ENCODE measurements at regions not wholly inside any gene's neighbourhood (a gene's known extent, or its start where the extent isn't known, plus 50 kb on each side); places are given as distances from the start of the nearest gene placed in this dataset.

- H3K79me2 ChIP-seq (ENCODE audit: insufficient read depth, low read length) = no peaks in the 10 kb centered on the region
- TF ChIP-seq RAD51 (IDR thresholded peaks at IDR 0.05; ENCODE audit: borderline replicate concordance) = no peak
- TF ChIP-seq ZNF329 (CRISPR knock-in tag; IDR thresholded peaks at IDR 0.05; ENCODE audit: low read depth) = no peak
- TF ChIP-seq, protein P1, sequence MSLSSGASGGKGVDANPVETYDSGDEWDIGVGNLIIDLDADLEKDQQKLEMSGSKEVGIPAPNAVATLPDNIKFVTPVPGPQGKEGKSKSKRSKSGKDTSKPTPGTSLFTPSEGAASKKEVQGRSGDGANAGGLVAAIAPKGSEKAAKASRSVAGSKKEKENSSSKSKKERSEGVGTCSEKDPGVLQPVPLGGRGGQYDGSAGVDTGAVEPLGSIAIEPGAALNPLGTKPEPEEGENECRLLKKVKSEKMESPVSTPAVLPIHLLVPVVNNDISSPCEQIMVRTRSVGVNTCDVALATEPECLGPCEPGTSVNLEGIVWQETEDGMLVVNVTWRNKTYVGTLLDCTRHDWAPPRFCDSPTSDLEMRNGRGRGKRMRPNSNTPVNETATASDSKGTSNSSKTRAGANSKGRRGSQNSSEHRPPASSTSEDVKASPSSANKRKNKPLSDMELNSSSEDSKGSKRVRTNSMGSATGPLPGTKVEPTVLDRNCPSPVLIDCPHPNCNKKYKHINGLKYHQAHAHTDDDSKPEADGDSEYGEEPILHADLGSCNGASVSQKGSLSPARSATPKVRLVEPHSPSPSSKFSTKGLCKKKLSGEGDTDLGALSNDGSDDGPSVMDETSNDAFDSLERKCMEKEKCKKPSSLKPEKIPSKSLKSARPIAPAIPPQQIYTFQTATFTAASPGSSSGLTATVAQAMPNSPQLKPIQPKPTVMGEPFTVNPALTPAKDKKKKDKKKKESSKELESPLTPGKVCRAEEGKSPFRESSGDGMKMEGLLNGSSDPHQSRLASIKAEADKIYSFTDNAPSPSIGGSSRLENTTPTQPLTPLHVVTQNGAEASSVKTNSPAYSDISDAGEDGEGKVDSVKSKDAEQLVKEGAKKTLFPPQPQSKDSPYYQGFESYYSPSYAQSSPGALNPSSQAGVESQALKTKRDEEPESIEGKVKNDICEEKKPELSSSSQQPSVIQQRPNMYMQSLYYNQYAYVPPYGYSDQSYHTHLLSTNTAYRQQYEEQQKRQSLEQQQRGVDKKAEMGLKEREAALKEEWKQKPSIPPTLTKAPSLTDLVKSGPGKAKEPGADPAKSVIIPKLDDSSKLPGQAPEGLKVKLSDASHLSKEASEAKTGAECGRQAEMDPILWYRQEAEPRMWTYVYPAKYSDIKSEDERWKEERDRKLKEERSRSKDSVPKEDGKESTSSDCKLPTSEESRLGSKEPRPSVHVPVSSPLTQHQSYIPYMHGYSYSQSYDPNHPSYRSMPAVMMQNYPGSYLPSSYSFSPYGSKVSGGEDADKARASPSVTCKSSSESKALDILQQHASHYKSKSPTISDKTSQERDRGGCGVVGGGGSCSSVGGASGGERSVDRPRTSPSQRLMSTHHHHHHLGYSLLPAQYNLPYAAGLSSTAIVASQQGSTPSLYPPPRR (CRISPR knock-in tag; IDR thresholded peaks at IDR 0.05; ENCODE audit: borderline replicate concordance) = no peak
- TF ChIP-seq EEA1 (CRISPR knock-in tag; IDR thresholded peaks at IDR 0.05; ENCODE audit: borderline replicate concordance) = no peak
- no peak for TF ChIP-seq ZNF614 (CRISPR knock-in tag; IDR thresholded peaks at IDR 0.05; ENCODE audit: borderline replicate concordance)
- TF ChIP-seq ZNF776 (CRISPR knock-in tag; IDR thresholded peaks at IDR 0.05) = no peak
- TF ChIP-seq STAT5B (CRISPR knock-in tag; IDR thresholded peaks at IDR 0.05) = no peak
- no peak for TF ChIP-seq ZBTB8A (CRISPR knock-in tag; IDR thresholded peaks at IDR 0.05; ENCODE audit: borderline replicate concordance, low read depth)
- TF ChIP-seq, protein P2, sequence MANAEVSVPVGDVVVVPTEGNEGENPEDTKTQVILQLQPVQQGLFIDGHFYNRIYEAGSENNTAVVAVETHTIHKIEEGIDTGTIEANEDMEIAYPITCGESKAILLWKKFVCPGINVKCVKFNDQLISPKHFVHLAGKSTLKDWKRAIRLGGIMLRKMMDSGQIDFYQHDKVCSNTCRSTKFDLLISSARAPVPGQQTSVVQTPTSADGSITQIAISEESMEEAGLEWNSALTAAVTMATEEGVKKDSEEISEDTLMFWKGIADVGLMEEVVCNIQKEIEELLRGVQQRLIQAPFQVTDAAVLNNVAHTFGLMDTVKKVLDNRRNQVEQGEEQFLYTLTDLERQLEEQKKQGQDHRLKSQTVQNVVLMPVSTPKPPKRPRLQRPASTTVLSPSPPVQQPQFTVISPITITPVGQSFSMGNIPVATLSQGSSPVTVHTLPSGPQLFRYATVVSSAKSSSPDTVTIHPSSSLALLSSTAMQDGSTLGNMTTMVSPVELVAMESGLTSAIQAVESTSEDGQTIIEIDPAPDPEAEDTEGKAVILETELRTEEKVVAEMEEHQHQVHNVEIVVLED (CRISPR knock-in tag; IDR thresholded peaks at IDR 0.05; ENCODE audit: borderline replicate concordance) = no peak
- no peak for TF ChIP-seq PRDM4 (CRISPR knock-in tag; IDR thresholded peaks at IDR 0.05; ENCODE audit: borderline replicate concordance)
- TF ChIP-seq ZNF660 (CRISPR knock-in tag; IDR thresholded peaks at IDR 0.05; ENCODE audit: borderline replicate concordance, low read depth) = no peak
- TF ChIP-seq HOMEZ (CRISPR knock-in tag; IDR thresholded peaks at IDR 0.05; ENCODE audit: low read depth) = no peak
- H3K27ac ChIP-seq (ENCODE audit: extremely low read length, insufficient read depth, low read length) = no peak overlapping the region
- H3K36me3 ChIP-seq (replicated peaks in 1 of 2; ENCODE audit: control insufficient read depth in 1 of 2, insufficient read depth in 2 of 2, low read length in 2 of 2) = no peaks in the 10 kb centered on the region
- no peak overlapping the region for H3K9ac ChIP-seq (ENCODE audit: insufficient read depth, low read depth, low read length)
- in situ Hi-C loops (cut with HindIII; ENCODE audit: extremely low pct_ligation_motif_present, low pct_unique_long_range_greater_than_20kb) (no loop called here), intact Hi-C loops (cut with micrococcal nuclease; ENCODE audit: unreplicated experiment) (no loop called here)
- no peaks in the 10 kb centered on the region for H3K4me1 ChIP-seq (ENCODE audit: insufficient read depth, low read length)
- ATAC-seq (no peak), FAIRE-seq (no peak), DNase-seq (ENCODE audit: low spot score) (no peak)
- peaks cover 53% of the 10 kb centered on the region for H3K9me3 ChIP-seq (ENCODE audit: low read length)
- POLR2A ChIA-PET = no interaction called here
- no peak overlapping the region for H3K4me2 ChIP-seq (ENCODE audit: low read depth, low read length)
- CTCF ChIA-PET (ENCODE audit: low intra/inter-chr PET ratio, low total read pairs) = no interaction called here
- no peak overlapping the region for H2AFZ ChIP-seq (ENCODE audit: low read length)
- no peak overlapping the region for H3K4me3 ChIP-seq (replicated peaks in 1 of 3; ENCODE audit: insufficient read depth in 1 of 3, low read depth in 2 of 3, low read length in 3 of 3)
- H4K20me1 ChIP-seq (ENCODE audit: insufficient read depth, low read length) = no peaks in the 10 kb centered on the region
- H3K27me3 ChIP-seq (ENCODE audit: control insufficient read depth in 1 of 2, insufficient read depth in 2 of 2, low read length in 2 of 2) = no peaks in the 10 kb centered on the region
- no TSS peak for BruUV-seq (replicated peaks)
Observed at GRCh38 chr2:57119141-57119540, 927.5 kb upstream of the VRK2 start.
